GM12872 (cell line): ENCODE measurements at regions not wholly inside any gene's neighbourhood (a gene's known extent, or its start where the extent isn't known, plus 50 kb on each side); places are given as distances from the start of the nearest gene placed in this dataset.

Experiments used
- CTCF ChIP-seq: IDR thresholded peaks from 3 replicates; pipeline ENCODE4 v1.5.1; 2011; ENCODE audit warnings: low read depth, mild to moderate bottlenecking, low read length, moderate library complexity; ENCODE audit not compliant: insufficient read depth

GRCh38 chr6:140857739-140858380 is 1274.9 kb upstream of the GJE1 start:
- TF ChIP-seq CTCF = no peak

DNA sequence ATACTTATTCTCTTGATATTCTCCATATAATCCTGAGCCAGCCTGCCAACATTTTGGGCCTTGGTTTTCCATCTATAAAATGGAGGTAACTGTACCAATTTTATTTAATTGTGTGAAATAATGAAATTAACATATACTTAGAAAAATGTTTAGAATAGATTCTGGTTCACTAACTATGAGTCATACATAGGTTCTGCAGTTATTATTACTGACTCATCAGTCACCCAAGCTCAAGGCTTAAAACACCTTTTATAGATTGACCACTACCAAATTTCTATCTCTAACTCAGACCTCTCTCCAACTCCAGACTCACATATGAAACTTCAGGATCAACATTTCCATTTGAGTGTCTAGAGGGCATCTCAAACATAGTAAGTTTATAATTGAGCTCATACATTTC is 1277.2 kb upstream of the GJE1 start:
- no peak for TF ChIP-seq CTCF

DNA sequence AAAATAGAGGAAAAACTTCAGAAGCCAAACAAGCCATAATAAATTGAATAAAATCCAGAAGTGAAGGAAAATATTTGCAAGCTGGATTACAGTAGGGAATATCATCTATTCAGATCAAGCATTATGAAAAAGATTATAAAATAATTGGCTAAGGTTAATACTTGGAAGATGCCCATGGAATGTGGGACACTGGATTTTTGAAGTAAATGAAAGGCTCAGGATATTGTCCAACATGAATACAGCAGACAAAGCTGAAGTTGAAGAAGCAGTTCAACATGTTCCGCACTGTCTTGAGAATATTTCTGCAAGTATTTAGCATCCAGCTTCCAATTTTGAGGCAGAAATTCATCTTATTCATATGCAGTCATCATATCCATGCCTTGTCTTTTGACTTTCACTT is 1278.4 kb upstream of the GJE1 start:
- TF ChIP-seq CTCF = no peak

DNA sequence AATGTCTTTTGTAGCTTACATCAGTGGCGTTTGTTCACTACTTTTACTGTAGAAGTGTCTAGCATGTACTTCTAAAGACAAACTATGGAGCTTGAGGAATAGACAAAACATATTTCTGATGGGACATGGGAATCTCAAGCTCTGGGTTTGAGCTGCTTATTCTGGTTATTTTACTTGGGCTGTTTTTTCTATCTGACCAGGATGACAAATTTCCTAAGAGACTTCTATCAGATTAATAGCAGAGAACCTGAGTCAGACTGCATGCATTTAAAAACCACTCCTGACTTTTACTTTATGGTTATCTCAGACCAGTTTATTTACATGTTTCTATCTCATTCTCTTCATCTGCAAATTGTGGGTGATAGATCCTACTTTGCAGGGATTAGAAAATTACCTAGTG is 1282.3 kb upstream of the GJE1 start:
- TF ChIP-seq CTCF = no peak

GRCh38 chr6:140849456-140849855 is 1283.3 kb upstream of the GJE1 start:
- no peak for TF ChIP-seq CTCF

- no peak for TF ChIP-seq CTCF
Observed at GRCh38 chr6:140847262-140847645, 1285.5 kb upstream of the GJE1 start.

- TF ChIP-seq CTCF = no peak
Observed at GRCh38 chr6:140846503-140847261, 1286.0 kb upstream of the GJE1 start.
